ENCODE measurements at regions not wholly inside any gene's neighbourhood (a gene's known extent, or its start where the extent isn't known, plus 50 kb on each side); places are given as distances from the start of the nearest gene placed in this dataset.

DNA sequence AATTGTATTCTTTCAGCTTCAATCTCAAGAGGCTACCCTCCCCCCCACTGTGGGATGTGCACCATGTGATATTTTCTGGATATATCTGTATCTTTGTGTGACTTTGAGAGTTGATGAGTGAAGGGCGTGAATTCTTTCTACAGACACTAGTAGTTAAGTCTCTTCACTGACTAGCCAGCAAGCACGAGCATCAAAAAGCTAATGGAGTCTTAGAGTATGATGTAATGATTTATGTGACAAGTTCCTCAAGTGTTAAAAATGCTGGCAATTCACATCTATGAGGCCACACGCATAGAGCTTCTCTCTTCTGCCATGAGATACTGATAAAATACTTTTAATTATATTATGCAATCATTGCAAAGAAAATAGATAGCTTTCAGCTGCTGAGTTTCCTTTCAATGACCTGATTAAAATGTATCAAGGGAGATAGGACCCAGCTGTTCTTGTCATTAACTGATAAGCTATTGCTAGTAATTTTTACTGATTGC is 304.8 kb downstream of the TRIB2 start:
- ChIA-PET POLR2A (no interaction called here), CTCF (interaction anchor here (1.1 kb wide), 1 partner anchor 15 kb away, joined by 5 read pairs; no protein-coding TSS in a partner anchor)
- DNase-seq (ENCODE audit: extremely low spot score): no peak
- TF ChIP-seq L3MBTL2 (conservative IDR thresholded peaks at IDR 0.05) (no peak), NFRKB (IDR thresholded peaks at IDR 0.05) (no peak), FOXA1 (IDR thresholded peaks at IDR 0.05) (no peak), LEF1 (IDR thresholded peaks at IDR 0.05; ENCODE audit: borderline replicate concordance) (no peak), FOXK2 (IDR thresholded peaks at IDR 0.05) (no peak), FOXM1 (IDR thresholded peaks at IDR 0.05; ENCODE audit: borderline replicate concordance) (no peak), ARNT (IDR thresholded peaks at IDR 0.05) (no peak), ELF4 (IDR thresholded peaks at IDR 0.05) (no peak), SUZ12 (IDR thresholded peaks at IDR 0.05) (no peak), TARDBP (IDR thresholded peaks at IDR 0.05) (no peak), SP1 (IDR thresholded peaks at IDR 0.05) (no peak), ZNF384 (IDR thresholded peaks at IDR 0.05) (no peak), HDGF (IDR thresholded peaks at IDR 0.05; ENCODE audit: borderline replicate concordance) (no peak), CTBP1 (IDR thresholded peaks at IDR 0.05; ENCODE audit: borderline replicate concordance) (no peak), BHLHE40 (IDR thresholded peaks at IDR 0.05; ENCODE audit: borderline replicate concordance) (no peak)
- TF ChIP-seq, protein P1, sequence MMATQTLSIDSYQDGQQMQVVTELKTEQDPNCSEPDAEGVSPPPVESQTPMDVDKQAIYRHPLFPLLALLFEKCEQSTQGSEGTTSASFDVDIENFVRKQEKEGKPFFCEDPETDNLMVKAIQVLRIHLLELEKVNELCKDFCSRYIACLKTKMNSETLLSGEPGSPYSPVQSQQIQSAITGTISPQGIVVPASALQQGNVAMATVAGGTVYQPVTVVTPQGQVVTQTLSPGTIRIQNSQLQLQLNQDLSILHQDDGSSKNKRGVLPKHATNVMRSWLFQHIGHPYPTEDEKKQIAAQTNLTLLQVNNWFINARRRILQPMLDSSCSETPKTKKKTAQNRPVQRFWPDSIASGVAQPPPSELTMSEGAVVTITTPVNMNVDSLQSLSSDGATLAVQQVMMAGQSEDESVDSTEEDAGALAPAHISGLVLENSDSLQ (IDR thresholded peaks at IDR 0.05): no peak

DNA sequence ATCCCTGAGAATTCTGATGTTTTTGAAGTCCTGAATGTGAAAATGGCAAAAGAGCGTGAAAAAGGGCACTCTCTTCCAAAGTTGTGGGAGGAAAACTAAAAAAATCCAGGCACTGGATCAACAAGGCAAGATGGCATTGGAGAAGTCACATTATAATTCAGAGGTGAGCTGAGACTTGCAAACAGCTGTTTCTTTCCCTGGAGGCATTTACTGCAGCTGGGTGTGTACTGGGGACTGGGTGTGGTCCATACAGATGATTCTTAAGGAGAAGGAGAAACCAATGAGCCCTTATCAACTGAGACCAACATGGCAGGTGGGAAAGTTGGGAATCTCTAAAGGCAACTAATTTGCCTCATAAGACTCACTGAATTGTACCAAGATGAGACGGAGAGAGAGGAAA is 313.9 kb downstream of the TRIB2 start:
- DNase-seq (ENCODE audit: extremely low spot score): no peak
- CTCF ChIA-PET: no interaction called here
- POLR2A ChIA-PET: no interaction called here
- TF ChIP-seq, protein P1 (IDR thresholded peaks at IDR 0.05): no peak
- TF ChIP-seq SP1 (IDR thresholded peaks at IDR 0.05) (no peak), FOXM1 (IDR thresholded peaks at IDR 0.05; ENCODE audit: borderline replicate concordance) (no peak), ELF4 (IDR thresholded peaks at IDR 0.05) (no peak), SUZ12 (IDR thresholded peaks at IDR 0.05) (no peak)

DNA sequence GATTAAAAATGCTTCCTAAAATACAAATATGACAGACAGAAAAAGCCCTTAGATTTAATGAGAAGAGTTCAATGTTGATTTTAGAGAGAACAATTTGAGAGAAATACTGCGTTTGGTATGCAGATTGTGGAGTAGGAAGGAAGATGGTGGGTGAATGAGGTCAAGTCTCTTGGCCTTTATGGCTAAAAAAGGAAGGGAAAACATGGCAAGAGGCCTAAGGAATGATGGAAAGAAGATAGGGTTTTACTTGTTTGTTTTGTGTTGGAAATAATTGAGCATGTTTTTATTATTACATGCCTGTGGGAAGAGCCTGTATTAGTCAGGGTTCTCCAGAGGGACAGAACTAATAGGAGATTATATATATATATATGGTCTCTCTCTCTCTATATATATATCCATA is 318.1 kb downstream of the TRIB2 start:
- no peak for DNase-seq (ENCODE audit: extremely low spot score)
- TF ChIP-seq CTBP1 (IDR thresholded peaks at IDR 0.05; ENCODE audit: borderline replicate concordance): no peak
- TF ChIP-seq FOXA1 (IDR thresholded peaks at IDR 0.05): no peak
- no peak for TF ChIP-seq TARDBP (IDR thresholded peaks at IDR 0.05)
- TF ChIP-seq NFRKB (IDR thresholded peaks at IDR 0.05): no peak
- no peak for TF ChIP-seq ZNF384 (IDR thresholded peaks at IDR 0.05)
- no peak for TF ChIP-seq ELF4 (IDR thresholded peaks at IDR 0.05)
- TF ChIP-seq SUZ12 (IDR thresholded peaks at IDR 0.05): no peak
- TF ChIP-seq SP1 (IDR thresholded peaks at IDR 0.05): no peak
- TF ChIP-seq L3MBTL2 (conservative IDR thresholded peaks at IDR 0.05): no peak
- no peak for TF ChIP-seq BHLHE40 (IDR thresholded peaks at IDR 0.05; ENCODE audit: borderline replicate concordance)
- no peak for TF ChIP-seq LEF1 (IDR thresholded peaks at IDR 0.05; ENCODE audit: borderline replicate concordance)
- no peak for TF ChIP-seq FOXM1 (IDR thresholded peaks at IDR 0.05; ENCODE audit: borderline replicate concordance)
- no peak for TF ChIP-seq ARNT (IDR thresholded peaks at IDR 0.05)
- no peak for TF ChIP-seq HDGF (IDR thresholded peaks at IDR 0.05; ENCODE audit: borderline replicate concordance)
- TF ChIP-seq FOXK2 (IDR thresholded peaks at IDR 0.05): no peak
- TF ChIP-seq, protein P1 (IDR thresholded peaks at IDR 0.05): no peak
- ChIA-PET POLR2A (no interaction called here), CTCF (no interaction called here)

DNA sequence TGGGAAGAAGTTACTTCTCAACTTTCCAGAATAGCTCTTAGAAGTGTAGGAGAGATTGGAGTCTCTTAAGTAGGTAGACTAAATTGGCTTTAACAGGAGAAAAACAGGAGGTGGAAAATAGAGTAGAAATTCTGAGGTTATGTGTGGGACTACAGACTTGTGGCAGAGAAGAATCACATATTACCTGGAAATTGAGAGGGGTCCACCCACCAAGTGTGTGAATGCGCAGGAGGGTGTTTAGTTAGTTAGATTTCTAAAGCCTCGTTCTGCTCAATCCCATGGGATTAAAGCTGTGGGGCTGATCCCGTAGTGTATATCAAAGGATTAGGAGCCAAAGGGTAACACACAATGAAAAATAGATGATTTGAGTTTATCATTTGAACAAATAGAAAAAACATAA is 319.1 kb downstream of the TRIB2 start:
- ChIA-PET CTCF (no interaction called here), POLR2A (no interaction called here)
- DNase-seq (ENCODE audit: extremely low spot score): no peak
- TF ChIP-seq FOXA1 (IDR thresholded peaks at IDR 0.05) (no peak), FOXM1 (IDR thresholded peaks at IDR 0.05; ENCODE audit: borderline replicate concordance) (no peak), SP1 (IDR thresholded peaks at IDR 0.05) (no peak), TARDBP (IDR thresholded peaks at IDR 0.05) (no peak), BHLHE40 (IDR thresholded peaks at IDR 0.05; ENCODE audit: borderline replicate concordance) (no peak), L3MBTL2 (conservative IDR thresholded peaks at IDR 0.05) (no peak), LEF1 (IDR thresholded peaks at IDR 0.05; ENCODE audit: borderline replicate concordance) (no peak), ELF4 (IDR thresholded peaks at IDR 0.05) (no peak), CTBP1 (IDR thresholded peaks at IDR 0.05; ENCODE audit: borderline replicate concordance) (no peak), NFRKB (IDR thresholded peaks at IDR 0.05) (no peak), HDGF (IDR thresholded peaks at IDR 0.05; ENCODE audit: borderline replicate concordance) (no peak), FOXK2 (IDR thresholded peaks at IDR 0.05) (no peak), ZNF384 (IDR thresholded peaks at IDR 0.05) (no peak), SUZ12 (IDR thresholded peaks at IDR 0.05) (no peak), ARNT (IDR thresholded peaks at IDR 0.05) (no peak)
- TF ChIP-seq, protein P1 (IDR thresholded peaks at IDR 0.05): no peak

DNA sequence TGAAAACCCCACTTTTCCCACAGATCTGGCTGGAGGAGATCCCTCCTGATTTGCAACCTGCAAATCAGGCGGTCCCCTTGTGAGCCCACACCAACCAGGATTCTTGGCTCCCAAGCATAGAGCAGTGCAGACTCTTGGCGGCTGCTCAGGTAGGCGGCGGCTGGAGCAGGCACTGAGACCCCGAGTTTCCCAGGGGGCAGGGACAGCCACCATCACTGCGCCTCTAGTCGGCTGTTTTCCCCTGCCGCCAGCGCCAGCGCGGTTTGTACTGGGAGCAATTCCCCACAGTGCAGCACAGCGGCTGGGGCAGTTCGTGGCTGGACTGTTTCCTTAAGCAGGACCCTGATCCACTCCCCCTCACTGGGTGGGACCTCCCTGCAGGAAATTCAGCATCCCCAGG is 323.3 kb downstream of the TRIB2 start:
- DNase-seq (ENCODE audit: extremely low spot score): no peak
- no peak for TF ChIP-seq ELF4 (IDR thresholded peaks at IDR 0.05)
- CTCF ChIA-PET: no interaction called here
- POLR2A ChIA-PET: no interaction called here

DNA sequence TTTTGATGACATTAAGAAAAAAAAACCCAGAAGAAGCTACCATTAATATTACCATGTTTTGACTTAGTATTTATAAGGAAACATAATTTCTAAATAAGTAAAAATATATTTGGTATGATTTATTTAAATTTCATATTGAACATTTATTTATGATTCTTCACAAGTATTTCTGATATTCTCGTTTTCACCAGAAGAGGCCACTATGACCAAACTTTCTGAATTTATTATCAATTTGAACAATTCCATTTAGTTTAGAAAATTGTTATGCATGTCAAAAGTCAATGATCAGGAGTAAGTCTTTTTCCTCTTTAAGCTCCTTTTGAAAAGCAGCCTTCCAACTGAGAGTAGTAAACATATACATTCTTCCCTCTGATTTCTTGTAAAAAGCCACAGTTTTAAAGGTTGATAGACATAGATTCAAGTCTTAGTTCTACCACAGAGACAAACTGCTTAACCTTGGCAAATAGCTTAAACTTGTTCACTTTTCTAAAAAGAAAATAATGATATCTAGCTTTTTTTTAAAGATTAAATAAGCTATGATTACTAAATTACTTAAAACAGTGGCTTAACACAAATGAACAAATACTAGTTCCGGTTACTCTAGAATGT is 329.9 kb downstream of the TRIB2 start:
- ChIA-PET CTCF (no interaction called here), POLR2A (no interaction called here)
- TF ChIP-seq FOXM1 (IDR thresholded peaks at IDR 0.05; ENCODE audit: borderline replicate concordance) (no peak), NFRKB (IDR thresholded peaks at IDR 0.05) (no peak), FOXK2 (IDR thresholded peaks at IDR 0.05) (no peak), FOXA1 (IDR thresholded peaks at IDR 0.05) (no peak), TARDBP (IDR thresholded peaks at IDR 0.05) (no peak), SP1 (IDR thresholded peaks at IDR 0.05) (no peak), ELF4 (IDR thresholded peaks at IDR 0.05) (no peak), L3MBTL2 (conservative IDR thresholded peaks at IDR 0.05) (no peak), HDGF (IDR thresholded peaks at IDR 0.05; ENCODE audit: borderline replicate concordance) (no peak), CTBP1 (IDR thresholded peaks at IDR 0.05; ENCODE audit: borderline replicate concordance) (no peak), LEF1 (IDR thresholded peaks at IDR 0.05; ENCODE audit: borderline replicate concordance) (no peak), SUZ12 (IDR thresholded peaks at IDR 0.05) (no peak), BHLHE40 (IDR thresholded peaks at IDR 0.05; ENCODE audit: borderline replicate concordance) (no peak), ZNF384 (IDR thresholded peaks at IDR 0.05) (no peak), ARNT (IDR thresholded peaks at IDR 0.05) (no peak)
- TF ChIP-seq, protein P1 (IDR thresholded peaks at IDR 0.05): no peak
- no peak for DNase-seq (ENCODE audit: extremely low spot score)

Data from HEK293T (cell line).